WTC11 (cell line): ENCODE measurements at regions not wholly inside any gene's neighbourhood (a gene's known extent, or its start where the extent isn't known, plus 50 kb on each side); places are given as distances from the start of the nearest gene placed in this dataset.

Source experiments
- ATAC-seq: fragments of 200-7000 bp; cut with Tn5 transposase; 2 replicates; pipeline ENCODE4 v1.10.0; 2021; ENCODE audit warnings: mild to moderate bottlenecking, moderate library complexity
- CTCF ChIA-PET: fragments of 300-600 bp; sonication (Branson Sonifier 250); formaldehyde crosslinking; loops from one replicate; lab custom pipeline; 2021; ENCODE audit warnings: antibody characterized with exemption; lab: Charles Lee
- POLR2A ChIA-PET: fragments of 350-600 bp; sonication (Branson Sonifier 250); formaldehyde crosslinking; loops from one replicate; lab custom pipeline; 2021; ENCODE audit warnings: antibody characterized with exemption; lab: Charles Lee
- DNase-seq: peaks from one replicate; pipeline ENCODE4 v3.0.0; 2021; ENCODE audit warnings: low spot score
- H3K27ac Mint-ChIP-seq: 2 replicates; pipeline ENCODE4 v1.8.0; 2021; ENCODE audit warnings: mixed read lengths
- H3K27me3 Mint-ChIP-seq: 2 replicates; pipeline ENCODE4 v1.8.0; 2021; ENCODE audit warnings: low read depth, mild to moderate bottlenecking, moderate library complexity, mixed read lengths
- H3K36me3 Mint-ChIP-seq: 2 replicates; pipeline ENCODE4 v1.8.0; 2021; ENCODE audit warnings: mixed read lengths
- H3K4me1 Mint-ChIP-seq: 2 replicates; pipeline ENCODE4 v1.8.0; 2022; ENCODE audit warnings: mixed read lengths
- H3K4me3 Mint-ChIP-seq: 2 replicates; pipeline ENCODE4 v1.8.0; 2021; ENCODE audit warnings: mild to moderate bottlenecking, moderate library complexity, mixed read lengths
- H3K9me3 Mint-ChIP-seq: 2 replicates; pipeline ENCODE4 v1.8.0; 2021; ENCODE audit warnings: mixed read lengths
- E2F5 ChIP-seq: sonication (generic); formaldehyde crosslinking; IDR thresholded peaks from 2 replicates; pipeline ENCODE4 v1.8.1; 2022; ENCODE audit warnings: mild to moderate bottlenecking, moderate library complexity, missing genetic modification reagents
- FOXP4 ChIP-seq: sonication (generic); formaldehyde crosslinking; IDR thresholded peaks from 2 replicates; pipeline ENCODE4 v1.8.0; 2022; ENCODE audit warnings: mild to moderate bottlenecking, missing genetic modification reagents
- GRHL2 ChIP-seq: fragments of 250-450 bp; sonication (Bioruptor Pico); IDR thresholded peaks from 2 replicates; pipeline ENCODE4 v1.8.0; 2022; ENCODE audit warnings: mild to moderate bottlenecking, moderate library complexity; ENCODE audit not compliant: insufficient replicate concordance, severe bottlenecking
- NR1H2 ChIP-seq: sonication (generic); formaldehyde crosslinking; IDR thresholded peaks from 2 replicates; pipeline ENCODE4 v1.9.0; 2021; ENCODE audit warnings: mild to moderate bottlenecking, moderate library complexity, missing genetic modification reagents
- NR3C1 ChIP-seq: sonication (generic); formaldehyde crosslinking; conservative IDR thresholded peaks from 2 replicates; pipeline ENCODE4 v1.8.1; 2023; ENCODE audit warnings: low read depth, mild to moderate bottlenecking, missing genetic modification reagents
- PRDM15 ChIP-seq: sonication (generic); formaldehyde crosslinking; IDR thresholded peaks from 2 replicates; pipeline ENCODE4 v1.8.0; 2022; ENCODE audit warnings: missing genetic modification reagents
- USF2 ChIP-seq: sonication (generic); formaldehyde crosslinking; IDR thresholded peaks from 2 replicates; pipeline ENCODE4 v1.8.1; 2023; ENCODE audit warnings: mild to moderate bottlenecking, missing genetic modification reagents, moderate library complexity
- ZBTB43 ChIP-seq: sonication (generic); formaldehyde crosslinking; IDR thresholded peaks from 2 replicates; pipeline ENCODE4 v1.8.1; 2023; ENCODE audit warnings: mild to moderate bottlenecking, missing genetic modification reagents
- ZNF512 ChIP-seq: sonication (generic); formaldehyde crosslinking; IDR thresholded peaks from 2 replicates; pipeline ENCODE4 v1.8.1; 2022; ENCODE audit warnings: missing genetic modification reagents, borderline replicate concordance
- ZNF532 ChIP-seq: fragments of 250-450 bp; sonication (Bioruptor Pico); IDR thresholded peaks from 2 replicates; pipeline ENCODE4 v1.9.0; 2021; ENCODE audit warnings: mild to moderate bottlenecking, borderline replicate concordance

GRCh38 chr7:11237742-11238141, 264.1 kb downstream of the PHF14 start (continued):
- TF ChIP-seq FOXP4 (no peak), ZNF532 (CRISPR knock-in tag) (no peak), ZNF512 (CRISPR knock-in tag) (no peak), ZBTB43 (no peak), USF2 (no peak), E2F5 (no peak), GRHL2 (CRISPR knock-in tag) (no peak)

GRCh38 chr7:11239316-11239715, 265.6 kb downstream of the PHF14 start:
- Mint-ChIP-seq H3K27ac (no peak overlapping the region), H3K4me3 (no peak overlapping the region), H3K27me3 (no peaks in the 10 kb centered on the region), H3K9me3 (no peaks in the 10 kb centered on the region), H3K36me3 (no peaks in the 10 kb centered on the region), H3K4me1 (peaks cover 42% of the 10 kb centered on the region)
- ChIA-PET CTCF (no interaction called here), POLR2A (no interaction called here)
- ATAC-seq (no peak), DNase-seq (no peak)
- TF ChIP-seq PRDM15 (CRISPR knock-in tag) (no peak), NR1H2 (CRISPR knock-in tag) (no peak), NR3C1 (no peak)
